ENCODE measurements at regions not wholly inside any gene's neighbourhood (a gene's known extent, or its start where the extent isn't known, plus 50 kb on each side); places are given as distances from the start of the nearest gene placed in this dataset.

DNA sequence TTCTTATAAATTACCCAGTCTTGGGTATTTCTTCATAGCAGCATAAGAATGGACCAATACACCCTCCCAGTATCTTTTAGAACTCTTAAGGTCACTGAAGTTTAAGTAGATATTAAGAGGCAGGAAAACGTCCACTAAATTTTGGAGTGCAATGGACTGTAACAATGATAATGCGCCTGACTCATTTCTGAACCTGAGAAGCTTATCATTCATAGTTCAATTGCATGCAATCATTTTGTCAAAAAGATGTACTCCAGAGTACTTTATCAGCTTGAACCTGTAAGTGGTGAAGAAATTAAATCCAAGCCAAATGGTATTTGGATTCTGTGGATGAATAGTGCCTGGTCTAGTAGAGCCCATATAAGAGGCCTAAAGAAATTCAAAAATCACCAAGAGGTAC, 196.5 kb upstream of the CDH9 start:
- TF ChIP-seq POLR2AphosphoS5 (IDR thresholded peaks at IDR 0.05; ENCODE audit: low read depth) = no peak
- TF ChIP-seq, protein P1, sequence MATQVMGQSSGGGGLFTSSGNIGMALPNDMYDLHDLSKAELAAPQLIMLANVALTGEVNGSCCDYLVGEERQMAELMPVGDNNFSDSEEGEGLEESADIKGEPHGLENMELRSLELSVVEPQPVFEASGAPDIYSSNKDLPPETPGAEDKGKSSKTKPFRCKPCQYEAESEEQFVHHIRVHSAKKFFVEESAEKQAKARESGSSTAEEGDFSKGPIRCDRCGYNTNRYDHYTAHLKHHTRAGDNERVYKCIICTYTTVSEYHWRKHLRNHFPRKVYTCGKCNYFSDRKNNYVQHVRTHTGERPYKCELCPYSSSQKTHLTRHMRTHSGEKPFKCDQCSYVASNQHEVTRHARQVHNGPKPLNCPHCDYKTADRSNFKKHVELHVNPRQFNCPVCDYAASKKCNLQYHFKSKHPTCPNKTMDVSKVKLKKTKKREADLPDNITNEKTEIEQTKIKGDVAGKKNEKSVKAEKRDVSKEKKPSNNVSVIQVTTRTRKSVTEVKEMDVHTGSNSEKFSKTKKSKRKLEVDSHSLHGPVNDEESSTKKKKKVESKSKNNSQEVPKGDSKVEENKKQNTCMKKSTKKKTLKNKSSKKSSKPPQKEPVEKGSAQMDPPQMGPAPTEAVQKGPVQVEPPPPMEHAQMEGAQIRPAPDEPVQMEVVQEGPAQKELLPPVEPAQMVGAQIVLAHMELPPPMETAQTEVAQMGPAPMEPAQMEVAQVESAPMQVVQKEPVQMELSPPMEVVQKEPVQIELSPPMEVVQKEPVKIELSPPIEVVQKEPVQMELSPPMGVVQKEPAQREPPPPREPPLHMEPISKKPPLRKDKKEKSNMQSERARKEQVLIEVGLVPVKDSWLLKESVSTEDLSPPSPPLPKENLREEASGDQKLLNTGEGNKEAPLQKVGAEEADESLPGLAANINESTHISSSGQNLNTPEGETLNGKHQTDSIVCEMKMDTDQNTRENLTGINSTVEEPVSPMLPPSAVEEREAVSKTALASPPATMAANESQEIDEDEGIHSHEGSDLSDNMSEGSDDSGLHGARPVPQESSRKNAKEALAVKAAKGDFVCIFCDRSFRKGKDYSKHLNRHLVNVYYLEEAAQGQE (IDR thresholded peaks at IDR 0.05; ENCODE audit: insufficient replicate concordance, low read depth) = no peak

Data from HL-60 (cell line).